ACHN (cell line): ENCODE measurements at regions not wholly inside any gene's neighbourhood (a gene's known extent, or its start where the extent isn't known, plus 50 kb on each side); places are given as distances from the start of the nearest gene placed in this dataset.

Experiments
- DNase-seq: peaks from one replicate; pipeline ENCODE4 v3.0.0-alpha.2; 2015
- in situ Hi-C: cut with HindIII; loops from 2 replicates; pipeline ENCODE4 v1.10.0; 2017; ENCODE audit warnings: low sequenced_read_pairs, low pct_ligation_motif_present, low pct_unique_long_range_greater_than_20kb

DNA sequence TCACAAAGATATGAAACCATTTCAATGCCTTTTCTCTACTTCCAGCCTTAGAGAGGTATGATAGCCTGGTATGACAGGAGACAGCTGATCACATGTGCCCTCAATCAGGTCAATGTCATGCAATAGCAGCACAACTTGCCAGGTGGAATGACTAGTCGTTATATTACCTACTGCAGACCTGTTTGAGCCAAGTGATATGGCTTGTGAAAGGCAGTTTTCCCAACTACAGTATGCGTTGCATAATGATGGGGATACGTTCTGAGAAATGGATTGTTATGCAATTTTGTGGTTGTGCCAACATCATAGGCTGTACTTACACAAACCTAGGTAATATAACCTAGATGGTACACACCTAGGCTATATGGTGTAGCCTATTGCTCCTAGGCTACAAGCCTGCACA is 262.8 kb downstream of the ICOS start:
- no peak for DNase-seq
- in situ Hi-C loops, result no loop called here

DNA sequence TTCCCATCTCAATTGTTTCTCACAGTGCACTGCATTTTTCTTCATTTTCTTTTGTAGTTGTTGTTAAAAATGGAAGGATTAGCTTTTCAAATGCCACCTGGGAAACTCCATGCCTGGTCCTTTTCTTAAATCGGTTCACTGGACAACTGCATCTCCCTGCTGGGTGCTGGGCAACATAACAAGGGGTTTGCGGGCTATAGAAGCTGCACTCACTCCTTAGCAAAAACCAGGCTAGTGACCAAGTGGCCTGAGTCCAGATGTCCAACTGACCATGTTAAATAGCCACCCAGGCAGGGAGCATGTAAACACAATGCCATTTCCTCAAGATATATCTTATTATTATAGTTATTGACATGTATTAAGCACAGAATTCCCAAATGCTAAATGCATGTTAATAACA is 264.9 kb downstream of the ICOS start:
- DNase-seq, result no peak
- in situ Hi-C loops, result no loop called here

DNA sequence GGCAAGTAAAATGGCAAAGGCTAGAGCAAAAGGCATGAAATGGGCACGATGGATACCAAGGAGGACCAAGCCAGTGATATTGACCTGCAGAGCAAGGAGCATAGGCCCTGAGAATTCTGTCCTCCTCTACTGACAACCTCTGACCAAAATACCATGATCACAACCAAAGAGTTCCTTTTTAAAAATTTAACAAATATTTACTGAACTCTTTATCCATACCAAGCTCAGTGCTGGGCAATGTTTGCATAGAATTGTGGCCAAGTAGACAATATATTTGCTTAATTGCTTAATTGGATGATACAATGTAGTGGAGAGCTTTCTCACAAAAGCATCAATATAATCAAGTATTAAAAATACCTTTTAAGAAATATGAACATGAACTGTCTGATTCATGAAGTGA is 265.7 kb downstream of the ICOS start:
- no peak for DNase-seq
- in situ Hi-C loops, result no loop called here

DNA sequence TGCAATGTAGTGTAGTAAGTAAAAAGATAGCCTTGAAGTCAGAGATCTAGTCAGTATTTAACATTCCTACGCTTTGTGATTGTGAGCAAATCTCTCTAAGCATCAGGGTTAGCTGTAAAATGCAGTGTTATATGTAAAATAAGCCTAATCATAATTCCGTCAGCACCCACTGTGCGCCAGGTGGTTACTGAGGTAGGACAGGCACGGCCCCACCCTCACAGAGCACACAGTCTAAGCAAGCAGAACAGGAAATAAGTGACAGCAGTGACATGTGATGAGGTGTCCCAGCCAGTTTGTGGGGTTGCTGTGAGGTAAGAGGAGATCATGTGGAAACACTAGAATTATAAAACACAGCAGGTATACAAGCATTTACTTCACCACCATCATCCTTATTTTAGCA is 267.1 kb downstream of the ICOS start:
- in situ Hi-C loops, result no loop called here
- DNase-seq, result no peak

DNA sequence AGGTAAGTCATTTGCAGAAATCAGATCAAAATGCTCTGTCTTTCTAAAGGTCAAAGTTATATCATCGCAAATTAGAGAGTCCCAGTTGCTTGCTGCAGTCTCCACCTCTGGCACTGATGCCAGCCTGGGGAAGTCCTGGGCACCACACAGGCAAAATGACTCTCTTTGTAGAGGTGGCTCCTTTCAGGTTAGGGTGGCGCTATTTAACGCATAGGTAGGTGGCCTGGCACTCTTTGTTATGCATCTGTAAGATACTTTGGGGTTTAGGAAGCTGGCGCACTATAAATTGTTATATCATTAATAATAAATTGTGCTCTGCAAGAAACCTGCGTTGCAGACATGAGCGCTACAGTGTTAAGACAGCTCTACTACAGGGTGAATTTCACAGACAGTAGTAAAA is 268.5 kb downstream of the ICOS start:
- in situ Hi-C loops, result no loop called here
- no peak for DNase-seq

DNA sequence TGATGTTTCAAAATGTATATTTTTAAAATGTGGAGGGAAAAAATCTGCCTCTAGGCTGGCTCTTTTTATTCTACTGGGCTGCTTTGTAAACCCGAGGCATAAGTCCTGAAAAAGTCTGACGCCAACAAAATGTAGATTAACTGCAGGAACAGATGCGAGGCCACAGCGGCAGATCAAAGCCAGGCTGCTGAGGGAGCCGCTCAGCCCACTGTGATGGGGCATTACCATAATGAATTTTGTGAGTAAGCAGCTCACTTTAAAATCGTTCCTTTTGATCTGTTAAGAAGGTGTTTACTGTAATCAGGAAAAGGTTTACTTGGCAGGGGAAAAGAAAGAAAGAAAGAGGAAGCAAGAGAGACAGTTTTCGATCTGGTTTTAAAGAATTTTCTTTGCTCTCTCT is 269.0 kb downstream of the ICOS start:
- DNase-seq, result no peak
- in situ Hi-C loops, result no loop called here

DNA sequence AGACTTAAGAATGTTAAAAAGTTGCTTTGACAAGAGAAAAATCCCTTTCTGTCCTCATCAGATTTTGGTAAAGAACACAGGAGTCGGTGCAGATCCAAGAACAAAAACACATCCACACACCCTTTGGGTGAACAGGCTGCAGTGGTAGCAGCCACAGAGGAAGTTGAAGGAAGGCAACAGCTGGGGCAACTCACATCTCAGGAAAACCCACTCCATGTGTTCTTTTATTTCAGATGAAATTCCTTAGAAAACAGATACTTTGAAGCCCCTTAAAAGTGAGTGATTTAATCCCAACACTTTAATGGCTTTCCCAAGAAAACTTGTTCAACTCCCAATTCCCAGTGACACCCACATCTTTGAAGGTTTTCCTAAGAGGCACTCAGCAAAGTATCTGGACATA is 271.3 kb downstream of the ICOS start:
- DNase-seq, result no peak
- in situ Hi-C loops, result no loop called here

DNA sequence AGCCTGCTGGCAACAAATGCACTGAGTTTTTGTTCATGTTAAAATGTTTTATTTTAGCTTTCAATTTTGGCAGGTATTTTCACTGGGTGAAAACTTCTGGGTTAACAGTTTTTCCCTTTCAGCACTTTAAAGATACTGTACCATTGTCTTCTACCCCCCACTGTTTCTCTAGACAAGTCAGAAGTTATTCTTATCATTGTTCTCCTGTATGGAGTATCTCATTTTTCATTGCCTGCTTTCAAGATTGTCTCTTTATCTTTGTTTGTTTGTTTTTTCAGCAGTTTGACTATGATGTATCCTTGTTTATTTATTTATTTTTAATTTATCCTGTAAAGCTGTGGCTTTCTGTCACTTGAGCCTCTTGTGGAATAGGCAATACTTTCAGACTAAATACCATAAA is 277.0 kb downstream of the ICOS start:
- in situ Hi-C loops, result no loop called here
- no peak for DNase-seq

DNA sequence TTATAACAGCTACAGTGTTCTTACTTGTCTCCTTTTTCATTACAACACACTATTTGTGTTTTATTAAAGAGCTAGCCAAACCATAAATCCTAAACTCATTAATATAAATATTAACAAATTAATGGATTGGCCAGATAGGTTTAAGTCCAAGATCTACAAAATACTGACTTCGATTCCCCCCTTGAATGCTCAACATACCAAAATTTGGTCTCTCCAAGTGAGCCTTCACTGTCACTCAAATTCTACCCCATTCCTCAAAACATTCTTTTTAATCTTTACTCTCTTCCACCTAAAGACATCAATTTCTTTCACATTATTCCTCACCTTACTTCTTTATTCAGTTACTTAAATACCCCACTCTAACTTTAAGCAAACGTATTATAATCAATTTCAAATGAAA is 281.5 kb downstream of the ICOS start:
- DNase-seq, result no peak
- in situ Hi-C loops, result no loop called here

DNA sequence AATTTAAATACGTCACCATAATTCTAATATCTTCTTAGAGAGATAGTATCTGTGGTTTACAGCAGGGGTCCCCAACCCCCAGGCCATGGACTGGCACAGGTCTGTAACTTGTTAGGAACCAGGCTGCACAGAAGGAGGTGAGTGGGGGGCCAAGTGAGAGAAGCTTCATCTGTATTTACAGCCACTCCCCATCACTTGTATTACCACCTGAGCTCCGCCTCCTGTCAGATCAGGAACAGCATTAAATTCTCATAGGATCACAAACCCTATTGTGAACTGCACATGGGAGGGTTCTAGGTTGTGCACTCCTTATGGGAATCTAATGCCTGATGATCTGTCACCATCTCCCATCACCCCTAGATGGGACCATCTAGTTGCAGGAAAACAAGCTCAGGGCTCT is 282.6 kb downstream of the ICOS start:
- no peak for DNase-seq
- in situ Hi-C loops, result no loop called here

DNA sequence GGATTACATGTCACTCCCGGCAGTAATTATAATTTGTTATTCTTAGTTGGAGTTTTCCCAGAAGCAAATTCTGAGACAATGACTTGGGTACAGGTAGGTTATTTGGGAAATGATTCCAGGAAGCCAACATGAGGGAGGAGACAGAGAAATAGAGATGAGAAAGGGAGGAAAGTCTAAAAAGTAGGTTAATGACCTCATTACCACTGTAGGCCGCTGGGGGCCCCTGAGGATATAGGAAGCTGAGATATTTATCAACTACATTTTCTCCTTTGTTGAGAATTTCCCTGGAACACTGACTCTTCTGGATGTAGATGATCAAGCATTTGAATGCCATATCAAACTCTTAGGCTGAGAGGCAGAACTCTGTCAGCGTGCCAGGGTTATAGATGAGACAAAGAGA is 284.3 kb downstream of the ICOS start:
- no peak for DNase-seq
- in situ Hi-C loops, result no loop called here

DNA sequence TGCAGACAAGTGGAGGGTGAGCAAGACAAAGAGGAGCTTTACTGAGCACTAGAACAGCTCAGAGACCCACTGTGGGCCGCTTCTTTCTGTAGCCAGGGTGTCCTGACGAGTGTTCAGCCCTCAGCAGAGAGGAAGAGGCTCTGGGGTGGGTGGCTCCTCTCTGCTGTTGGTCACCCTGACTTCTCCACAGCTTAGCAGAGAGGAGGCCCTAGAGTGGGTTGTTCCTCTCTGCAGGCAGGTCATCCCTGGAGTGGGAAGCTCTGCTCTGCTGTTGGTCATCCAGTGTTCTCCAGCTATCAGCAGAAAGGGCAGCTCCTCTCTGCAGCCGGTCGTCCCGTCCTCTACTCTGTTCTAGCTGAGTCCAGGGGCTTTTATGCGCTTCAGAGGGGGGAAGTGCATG is 286.5 kb downstream of the ICOS start:
- no peak for DNase-seq
- in situ Hi-C loops, result no loop called here

DNA sequence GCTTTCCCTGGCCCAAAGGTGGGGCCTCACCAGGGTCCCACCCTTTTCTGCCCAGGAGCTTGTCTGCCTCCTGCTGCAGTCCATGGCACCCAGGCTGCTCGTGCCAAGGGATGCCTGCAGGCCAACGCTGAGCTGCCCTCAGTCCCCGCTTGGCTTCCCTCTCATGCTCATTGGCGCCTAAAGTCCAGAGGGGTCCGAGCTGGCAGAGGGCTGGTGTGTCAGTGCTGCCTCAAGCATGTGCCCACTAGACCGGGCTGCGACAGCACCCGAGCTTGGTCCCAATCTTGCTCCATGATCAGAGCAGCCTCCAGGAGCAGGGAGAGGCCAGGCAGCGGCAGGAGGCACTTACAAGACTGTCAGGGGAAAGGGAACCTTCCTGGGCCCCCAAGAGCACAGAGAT is 287.0 kb downstream of the ICOS start:
- in situ Hi-C loops, result no loop called here
- no peak for DNase-seq

DNA sequence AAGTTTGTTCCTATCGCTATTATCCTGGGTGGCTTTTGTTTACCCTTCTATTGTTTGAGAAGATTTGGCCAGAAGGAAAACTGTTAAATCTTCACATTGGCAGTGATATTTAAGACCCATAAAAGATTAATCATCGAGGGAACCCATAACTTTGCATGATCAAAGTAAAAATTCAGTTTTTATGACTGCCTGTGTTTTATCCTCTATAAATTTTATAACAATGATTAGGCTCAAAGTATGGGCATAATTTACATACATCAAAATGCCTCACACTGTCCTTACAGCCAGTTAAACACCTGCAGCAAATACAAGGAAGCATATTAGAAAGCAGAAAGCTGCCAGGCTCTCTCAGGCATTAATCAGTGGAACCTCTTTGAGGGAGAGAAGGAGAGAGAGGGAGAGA is 289.1 kb downstream of the ICOS start:
- in situ Hi-C loops, result no loop called here
- no peak for DNase-seq

DNA sequence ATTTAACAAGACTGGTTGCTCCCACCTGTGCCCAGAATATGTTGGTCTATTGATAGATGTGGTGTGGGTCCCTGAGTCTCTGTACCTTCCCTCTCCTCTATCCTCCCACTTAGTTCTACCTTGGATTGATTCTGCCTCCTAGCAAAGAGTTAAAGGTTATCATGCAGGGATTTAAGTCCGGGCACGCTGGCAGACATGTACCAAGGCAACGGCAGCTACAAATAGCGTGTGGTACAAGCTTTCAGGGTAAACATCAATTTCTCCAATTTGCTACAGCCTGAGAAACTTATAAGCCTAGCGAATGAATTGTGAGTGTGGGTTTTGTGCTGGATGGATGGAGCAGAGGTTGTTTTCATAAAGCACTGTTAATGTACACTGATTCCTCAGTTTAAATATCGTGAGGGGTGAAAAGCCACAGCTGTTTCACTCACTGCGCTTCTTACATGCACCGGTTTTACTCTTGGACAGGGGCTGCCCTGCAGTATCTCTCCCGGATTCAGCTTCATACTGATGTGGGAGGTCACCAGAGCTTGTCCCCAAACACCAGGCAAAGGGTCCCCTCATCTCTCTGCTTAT is 289.8 kb downstream of the ICOS start:
- in situ Hi-C loops, result no loop called here
- no peak for DNase-seq

DNA sequence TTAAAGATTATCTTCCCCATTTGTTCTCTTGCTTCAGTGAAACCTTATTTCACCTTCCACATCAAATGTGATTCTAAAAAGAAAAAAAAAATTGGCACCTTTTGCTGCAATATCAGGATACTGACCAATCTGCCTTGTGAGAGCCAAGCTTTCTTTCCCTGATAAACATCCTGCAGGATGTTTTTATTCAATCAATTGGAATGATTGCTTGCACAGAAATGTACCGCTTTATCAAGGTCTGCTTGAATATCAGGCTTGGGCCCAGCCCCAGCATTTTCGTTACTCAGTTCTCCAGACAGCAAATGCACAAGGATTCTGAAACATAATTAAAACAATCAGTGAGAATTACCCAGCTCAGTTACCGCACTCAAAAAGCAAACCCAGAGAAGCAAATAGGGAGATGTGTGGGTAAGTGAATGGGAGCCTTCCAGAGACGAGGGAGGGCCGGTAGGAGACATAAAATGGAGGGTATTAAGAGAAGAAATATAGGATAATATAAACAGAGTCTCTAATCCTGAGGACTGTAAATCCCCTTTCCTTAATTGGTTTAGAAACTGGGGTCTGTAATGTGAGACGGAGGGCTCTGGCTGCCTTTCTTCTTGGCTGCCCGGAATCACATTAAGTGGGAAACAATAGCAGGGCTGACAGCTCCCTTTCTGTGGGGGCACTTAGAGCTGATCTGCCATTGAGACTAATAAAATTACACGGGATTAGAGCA is 291.8 kb downstream of the ICOS start:
- in situ Hi-C loops, result no loop called here

DNA sequence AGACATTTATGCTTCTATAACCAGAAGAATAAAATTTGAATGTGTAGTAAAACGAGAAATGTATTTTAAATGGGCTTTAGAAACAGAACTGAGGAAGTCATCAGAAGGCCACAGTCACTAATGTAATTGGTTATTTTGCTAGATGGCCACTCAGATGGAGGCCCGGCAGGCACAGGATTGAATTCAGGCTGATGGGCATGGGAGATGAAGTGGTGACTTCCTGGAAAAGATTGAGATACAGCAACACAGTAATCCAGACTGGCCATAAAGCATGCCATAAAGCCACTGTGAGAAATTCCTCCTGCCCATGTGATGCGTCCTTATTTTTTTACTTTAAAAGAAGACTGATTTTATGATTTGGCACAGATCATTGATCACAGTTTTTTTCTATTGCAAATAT is 297.7 kb downstream of the ICOS start:
- DNase-seq, result no peak
- in situ Hi-C loops, result no loop called here

More for the DNA sequence above, 291.8 kb downstream of the ICOS start:
- DNase-seq, result no peak

DNA sequence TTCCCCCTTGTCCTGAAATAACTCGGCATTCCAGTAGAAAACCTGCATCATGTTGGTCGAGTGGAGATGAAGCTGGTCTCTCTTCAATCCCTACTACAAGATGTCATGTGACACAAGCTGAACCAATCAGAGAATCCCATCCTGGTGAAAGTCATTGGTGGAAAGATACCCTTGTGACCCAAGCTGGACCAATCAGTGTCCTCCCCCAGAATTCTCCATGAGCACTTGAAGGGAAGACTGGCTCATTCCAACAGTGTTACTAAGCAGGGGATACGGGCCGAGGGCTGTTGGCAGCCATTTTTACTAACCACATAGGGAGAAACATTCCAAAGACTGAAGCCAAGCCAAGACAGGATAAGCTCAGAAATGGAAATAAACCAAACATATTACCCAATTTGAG is 298.3 kb downstream of the ICOS start:
- DNase-seq, result no peak
- in situ Hi-C loops, result no loop called here

DNA sequence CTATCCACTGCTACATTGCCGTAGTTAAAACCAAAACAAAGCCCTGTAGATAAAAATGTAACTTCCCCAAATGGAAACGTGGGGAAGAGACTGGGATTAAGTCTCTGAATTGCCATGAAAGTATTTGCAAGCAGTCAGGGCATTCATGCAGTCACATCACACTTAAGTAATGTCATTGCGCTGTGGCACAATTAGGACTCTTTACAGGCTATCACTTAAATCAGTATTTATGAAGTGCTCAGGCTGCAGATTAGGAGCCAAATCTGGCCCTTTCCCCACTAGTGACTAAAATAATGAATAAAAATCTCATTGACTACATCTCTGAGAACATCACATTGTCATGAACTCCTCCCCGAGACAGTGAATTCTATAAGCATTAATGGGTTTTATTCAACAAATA is 300.9 kb downstream of the ICOS start:
- in situ Hi-C loops, result no loop called here
- DNase-seq, result no peak

DNA sequence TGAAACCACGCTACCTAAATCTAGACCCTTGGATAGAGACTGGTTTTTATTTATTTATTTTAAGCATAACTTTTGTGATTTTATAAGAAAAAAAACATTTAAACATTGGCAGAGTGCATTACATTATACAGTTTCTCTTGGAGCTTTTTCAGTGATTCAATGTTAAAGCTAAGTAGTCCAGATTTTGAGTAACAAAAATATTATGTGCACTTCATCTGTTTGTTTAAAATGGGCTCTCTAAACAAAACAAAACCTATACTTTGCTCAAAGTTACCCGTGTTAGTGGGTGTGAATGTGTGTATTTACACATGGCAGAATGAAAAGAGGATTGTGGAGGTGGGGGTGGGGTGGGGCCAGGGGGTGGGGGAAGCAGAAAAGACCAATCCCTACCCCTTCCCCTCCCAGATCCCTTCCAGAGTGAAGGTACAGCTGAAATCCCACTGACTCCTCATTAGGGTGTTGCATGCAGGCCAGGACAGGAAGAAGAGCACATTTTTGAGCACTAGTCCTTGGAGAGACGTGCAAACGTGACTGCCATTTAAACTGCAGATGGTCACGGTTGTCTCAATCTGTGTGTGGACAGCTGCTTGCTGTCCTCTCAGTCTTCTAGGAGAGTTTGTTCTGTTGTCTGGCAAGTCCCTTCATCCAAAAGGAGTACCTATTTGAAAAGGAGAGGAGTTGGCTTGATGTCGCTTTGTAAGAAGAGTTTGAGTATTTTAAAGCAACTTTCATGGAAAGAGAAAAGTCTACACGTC is 303.0 kb downstream of the ICOS start:
- in situ Hi-C loops, result no loop called here
- DNase-seq, result no peak
